ENCODE measurements at regions not wholly inside any gene's neighbourhood (a gene's known extent, or its start where the extent isn't known, plus 50 kb on each side); places are given as distances from the start of the nearest gene placed in this dataset.

DNA sequence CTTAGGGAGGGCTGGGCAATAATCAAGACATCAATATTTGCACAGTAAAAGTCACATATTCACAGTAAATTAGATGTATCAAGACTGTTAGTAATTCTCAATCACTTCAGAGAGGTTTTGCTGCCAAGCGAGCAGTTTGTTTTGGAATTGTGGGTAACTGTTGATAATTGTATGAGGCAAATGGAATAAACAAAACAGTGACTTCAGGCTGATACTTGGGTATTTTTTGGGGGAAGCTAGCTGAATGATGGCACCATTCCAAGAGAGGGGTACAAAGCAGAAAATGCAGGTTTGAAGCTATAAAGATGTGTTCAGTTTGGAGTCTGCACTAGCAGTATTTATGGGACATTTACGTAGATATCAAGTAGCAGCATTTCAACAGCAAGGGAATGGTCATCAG lies 232.8 kb upstream of the ATP2B1 start:
- no peak for DNase-seq

DNA sequence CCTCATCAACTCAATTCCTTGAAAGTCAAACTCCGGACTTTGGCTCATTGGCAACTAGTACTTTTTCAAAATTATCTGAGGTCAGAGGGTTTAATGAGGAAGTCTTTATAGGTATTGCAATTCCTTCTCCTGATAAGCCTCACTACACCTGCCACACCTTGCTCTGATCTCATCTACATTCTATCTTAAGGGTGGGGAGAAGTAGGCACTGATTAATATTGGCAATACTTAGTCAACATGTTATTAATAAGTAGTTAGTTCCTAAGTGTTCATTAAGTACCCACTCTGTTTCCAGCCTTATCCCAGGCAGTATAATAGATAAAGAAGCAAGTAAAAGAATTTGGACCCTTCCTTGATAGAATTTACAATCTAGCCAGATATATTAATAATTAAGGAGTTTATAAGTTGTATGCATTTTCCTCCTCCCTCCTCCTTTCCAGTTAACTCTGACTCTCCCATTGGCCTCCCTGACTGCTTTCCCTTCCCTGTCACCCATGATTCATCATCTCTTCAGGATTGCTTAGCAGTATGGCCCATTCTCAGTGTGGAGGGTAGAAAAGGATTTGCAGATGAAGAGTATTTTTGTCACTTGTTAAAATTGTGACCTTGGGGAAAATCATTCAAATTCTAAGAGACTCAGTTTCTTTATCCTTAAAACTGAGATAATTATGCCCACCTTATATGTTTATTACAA lies 231.0 kb upstream of the ATP2B1 start:
- no peak for DNase-seq

DNA sequence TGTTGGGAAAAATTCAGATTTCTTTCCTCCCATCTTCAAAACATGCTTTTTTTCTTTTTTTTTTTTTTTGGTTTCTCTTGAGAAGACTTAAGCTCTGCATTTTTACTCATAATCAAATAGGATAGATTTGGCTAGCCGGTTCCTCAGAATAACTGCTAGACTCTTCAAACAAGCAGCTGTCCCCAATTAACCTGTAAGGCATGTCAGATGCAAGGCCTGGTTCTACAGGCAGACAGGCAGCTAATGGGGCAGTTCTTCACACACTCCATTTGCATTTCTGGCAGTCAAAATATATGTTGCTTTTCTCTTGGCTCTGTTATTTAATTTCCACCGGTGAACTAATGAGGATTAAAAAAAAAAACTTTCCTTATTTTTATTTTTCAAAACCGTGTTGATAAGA lies 228.0 kb upstream of the ATP2B1 start:
- DNase-seq: no peak

DNA sequence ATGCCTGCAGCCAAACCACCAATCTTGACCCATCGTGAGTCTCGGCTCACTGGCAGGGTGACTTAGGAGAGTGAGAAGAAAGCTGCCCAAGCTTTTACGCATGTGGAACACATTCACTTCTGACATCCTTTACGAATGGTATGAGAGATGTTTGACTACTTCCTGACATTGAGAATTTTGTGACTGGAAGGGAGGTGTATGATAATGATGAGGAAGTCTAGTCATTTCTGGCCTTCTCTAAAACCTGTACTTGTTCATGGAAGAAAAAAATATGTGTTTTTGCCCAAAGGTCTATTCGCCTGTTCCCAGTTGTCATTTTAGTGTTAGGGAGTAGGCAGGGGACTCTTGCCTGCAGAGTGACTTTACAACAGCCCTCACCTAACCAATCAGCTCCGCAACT lies 227.2 kb upstream of the ATP2B1 start:
- no peak for DNase-seq

DNA sequence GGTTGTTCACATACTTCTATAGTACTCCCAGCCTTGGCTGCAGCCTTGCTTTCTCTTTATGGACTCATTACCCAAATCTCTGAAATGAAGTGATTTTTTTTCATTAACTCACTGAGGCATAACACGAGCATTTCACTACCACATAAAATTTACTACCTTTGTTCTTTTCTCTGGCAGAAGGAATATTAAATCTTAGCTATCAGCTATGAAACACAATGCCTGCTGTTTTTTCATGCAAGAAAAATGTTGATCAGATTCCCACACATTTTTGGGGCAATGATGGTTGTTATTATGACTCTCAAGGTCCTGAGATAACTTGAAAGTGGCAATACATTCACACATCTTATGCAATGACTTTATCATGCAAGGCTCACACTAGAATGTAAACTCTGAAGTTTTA lies 225.3 kb upstream of the ATP2B1 start:
- no peak for DNase-seq

DNA sequence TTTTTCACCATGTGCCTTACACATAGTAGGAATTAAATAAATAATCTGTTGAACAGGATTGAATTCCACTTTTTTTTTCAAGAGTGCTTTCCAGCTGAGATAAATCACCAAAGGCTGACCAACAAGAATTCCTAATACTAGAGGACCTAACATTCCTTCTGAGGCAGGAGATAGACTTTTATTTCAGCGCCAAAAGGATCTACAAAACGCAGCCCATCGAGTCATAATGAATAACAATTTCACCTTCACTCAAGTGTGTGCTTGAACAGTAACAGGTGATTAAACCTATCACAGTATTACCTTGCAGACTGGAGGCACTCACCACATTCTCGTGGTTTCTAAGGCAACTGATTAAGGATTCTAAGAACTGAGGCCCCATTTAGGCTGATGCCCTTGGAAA lies 224.3 kb upstream of the ATP2B1 start:
- no peak for DNase-seq

DNA sequence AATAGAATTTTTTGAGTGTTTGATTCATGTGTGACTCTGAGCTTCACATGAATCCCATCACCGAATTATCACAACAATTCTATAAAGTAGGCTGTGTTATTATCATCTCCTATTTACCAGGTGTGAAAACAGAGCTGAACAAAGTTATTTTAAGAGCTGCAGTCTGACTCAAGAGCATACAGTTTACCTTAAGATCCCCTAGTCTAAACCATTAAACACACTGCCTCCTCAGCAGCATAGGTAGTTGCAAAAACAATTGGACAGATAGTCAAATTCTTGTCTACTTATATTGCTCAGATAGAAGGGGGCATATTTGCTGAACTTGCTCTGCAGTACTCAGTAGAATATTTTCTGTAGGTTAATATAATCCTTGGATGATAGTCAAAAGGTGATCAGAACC lies 219.8 kb upstream of the ATP2B1 start:
- no peak for DNase-seq

DNA sequence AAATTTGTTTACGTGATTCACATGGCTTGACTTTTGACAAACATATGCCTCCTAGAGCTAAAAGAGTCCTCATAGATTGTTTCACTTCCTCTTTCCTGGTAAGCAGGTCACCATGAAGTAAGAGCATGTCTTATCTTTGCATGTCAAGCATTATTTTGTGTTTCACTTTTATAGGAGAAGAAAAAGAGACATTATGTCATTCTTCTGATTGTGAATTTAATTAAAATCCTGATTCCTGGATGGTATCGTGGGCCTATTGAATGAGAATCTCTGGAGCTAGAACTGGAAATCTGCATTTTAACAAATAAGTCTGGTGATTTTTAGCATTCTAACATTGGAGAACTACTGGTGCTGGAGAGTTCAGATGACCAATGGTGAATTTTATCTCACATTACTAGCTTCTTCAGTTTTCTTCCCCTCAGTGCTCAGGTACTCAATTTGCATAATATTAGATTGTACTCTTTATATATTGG lies 218.6 kb upstream of the ATP2B1 start:
- no peak for DNase-seq

DNA sequence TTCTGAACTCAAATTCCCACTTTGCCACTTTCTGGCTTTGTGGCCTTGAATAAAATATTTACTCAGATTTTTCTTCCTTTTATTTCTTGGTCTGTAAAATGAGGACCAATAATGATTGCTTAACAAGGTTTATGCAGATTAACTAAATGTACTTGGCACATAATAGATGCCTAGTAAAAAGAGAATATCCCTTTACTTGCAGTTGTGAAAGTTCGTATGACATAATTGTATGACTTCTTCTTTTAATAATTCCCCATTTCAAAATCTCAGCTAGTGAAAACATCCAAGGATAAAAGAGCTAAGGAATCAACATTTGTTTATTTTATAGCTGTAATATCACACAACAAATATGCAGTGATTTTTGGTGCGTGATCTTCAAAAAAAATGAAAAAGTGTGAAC lies 215.6 kb upstream of the ATP2B1 start:
- DNase-seq: no peak

DNA sequence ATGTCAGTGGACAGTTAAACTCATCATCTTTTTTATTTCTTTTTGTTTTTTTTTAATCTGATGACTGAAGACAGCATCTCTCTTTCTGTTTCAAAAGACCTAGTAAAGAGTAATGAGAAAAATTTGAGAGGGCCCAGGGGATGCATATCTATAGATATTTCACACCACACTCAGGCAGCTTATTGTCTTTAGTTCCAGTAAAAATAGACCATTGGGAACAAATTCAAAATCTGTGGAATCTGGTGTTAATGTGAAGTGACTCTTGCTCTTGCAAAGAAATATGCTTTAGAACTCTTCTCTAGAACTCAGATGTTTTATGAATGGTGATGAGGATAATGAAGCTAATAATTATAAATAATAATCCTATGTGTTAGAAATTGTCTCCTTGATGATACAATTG lies 214.5 kb upstream of the ATP2B1 start:
- DNase-seq: no peak

DNA sequence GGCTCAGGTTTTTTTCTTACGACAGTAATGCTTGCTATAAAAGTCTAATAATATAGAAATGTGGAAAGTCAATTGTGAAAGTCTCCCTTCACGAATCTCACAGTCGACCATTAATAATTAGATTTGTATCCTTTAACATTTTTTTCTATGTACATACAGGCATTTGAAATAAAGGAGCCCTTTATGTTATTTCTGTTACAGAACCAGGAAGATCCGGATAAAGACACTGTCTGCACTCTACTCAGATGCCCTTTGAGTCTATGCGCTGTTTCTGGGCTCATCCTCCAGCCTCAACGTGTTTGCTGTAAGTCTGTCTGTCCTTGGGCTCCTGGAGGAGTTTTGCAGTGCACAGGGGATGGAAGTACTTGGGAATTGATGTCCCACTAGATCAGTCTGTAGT lies 212.2 kb upstream of the ATP2B1 start:
- no peak for DNase-seq

DNA sequence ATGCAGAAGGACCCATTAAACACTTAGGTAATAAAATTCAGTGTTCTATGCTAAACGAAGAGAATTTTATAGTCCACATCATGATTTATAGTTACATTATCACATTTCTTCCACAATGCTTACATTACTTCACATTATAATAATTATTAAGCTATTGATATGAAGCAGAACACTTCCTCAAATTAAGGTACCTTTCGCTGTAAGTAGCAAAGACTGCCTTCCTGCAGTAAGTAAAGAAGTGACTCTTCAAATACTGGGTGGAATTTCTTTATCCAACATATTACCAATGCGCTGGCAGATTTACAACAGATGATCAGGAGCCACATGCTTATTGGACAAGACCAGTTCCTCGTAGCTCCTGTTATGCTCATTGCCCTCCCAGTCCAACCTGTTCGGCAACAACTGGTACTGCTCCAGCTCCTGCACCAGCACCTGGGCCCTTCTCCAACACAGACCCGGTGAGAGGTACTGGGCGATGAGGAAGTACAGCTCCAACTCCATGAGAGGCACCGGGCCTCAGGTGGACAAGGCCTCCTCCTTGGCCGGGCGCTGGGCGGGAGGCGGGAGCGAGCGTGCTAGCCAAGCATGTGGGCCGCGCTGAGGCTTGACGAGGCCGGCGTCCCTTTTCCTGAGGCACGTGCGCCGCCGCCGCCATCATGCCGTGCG lies 210.7 kb upstream of the ATP2B1 start:
- DNase-seq: no peak

DNA sequence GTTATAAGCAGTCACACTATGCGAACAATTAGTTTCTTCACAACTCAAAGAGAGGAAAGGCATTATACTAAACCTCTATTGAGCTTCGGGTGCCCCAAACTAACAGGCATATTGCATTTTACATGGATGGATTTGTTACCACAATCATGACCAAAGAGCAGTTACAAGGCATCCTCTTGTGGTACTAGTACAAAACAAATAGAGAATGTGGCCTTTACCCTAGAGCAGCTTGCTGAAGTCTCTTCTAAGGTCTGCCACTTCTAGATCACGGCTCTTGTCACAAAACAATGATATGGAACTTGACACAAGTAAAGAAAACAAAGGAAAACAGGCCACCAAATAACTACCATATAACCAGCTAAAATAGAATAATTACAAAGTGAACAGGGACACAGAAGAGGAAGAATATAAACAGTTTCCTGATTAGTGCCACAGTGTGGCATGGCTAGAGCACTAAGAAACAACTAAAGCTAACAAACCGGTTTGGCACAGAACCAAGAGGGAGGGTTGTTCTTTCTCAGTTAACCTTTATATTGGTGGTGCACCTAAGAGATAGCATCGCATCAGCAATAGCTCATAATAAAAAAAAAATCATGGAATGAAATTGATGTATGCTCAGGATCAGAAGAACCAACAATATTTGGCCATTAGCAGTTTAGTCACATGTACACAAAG lies 209.7 kb upstream of the ATP2B1 start:
- no peak for DNase-seq

DNA sequence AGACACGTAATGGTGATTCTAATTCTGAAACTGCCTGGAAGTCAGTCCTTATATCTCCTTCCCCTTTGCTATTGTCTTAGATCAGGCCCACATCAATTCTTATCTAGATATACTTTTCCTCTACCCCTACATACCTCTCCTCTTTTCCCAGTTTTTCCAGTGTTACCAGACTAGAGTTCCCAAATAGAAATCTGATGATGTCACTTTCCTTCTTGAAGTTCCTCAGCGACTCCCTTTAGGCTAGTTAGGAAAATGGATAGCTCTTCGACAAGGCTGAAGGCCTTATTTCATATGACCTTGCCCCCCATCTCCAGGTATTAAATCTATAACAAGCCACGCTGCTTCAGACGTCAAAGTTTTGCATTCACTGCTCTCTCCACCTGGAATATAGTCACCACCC lies 201.1 kb upstream of the ATP2B1 start:
- DNase-seq: no peak

DNA sequence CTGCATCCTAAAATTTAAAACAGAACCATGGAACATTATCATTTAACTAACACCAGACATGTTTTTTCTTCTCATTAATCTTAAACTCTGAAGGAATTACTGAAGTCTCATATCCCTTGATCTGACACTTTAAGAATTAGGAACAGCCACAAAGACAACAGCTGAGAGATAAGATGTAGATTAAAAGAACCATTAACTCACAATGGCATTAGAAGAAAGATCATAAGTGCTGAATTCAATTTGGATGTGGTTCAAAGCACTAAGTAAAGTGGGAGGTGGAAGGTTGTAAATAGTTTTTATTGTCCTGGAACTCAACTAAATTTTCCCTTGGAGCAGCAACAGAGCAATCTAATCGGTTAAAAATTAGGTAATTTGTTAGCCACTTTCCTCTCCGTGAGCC lies 199.0 kb upstream of the ATP2B1 start:
- DNase-seq: no peak

DNA sequence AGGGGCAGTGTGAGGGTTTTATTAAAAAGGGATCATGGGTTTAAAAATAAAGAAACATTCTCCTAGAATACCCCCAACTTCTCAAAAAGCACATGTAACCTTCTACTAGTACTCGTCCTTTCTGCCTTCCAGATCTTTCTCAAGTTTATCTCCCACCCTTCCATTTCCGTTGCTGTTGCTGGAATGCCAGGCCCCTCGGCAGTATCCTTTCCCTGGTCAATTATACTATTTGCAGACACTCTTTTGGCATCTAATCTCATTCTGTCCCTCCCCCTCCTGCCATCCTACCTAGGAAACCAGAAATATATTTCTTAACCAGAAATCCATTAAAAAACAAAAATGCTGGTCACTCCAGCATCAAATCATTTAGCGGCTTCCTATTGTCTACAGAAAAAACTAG lies 198.2 kb upstream of the ATP2B1 start:
- no peak for DNase-seq

DNA sequence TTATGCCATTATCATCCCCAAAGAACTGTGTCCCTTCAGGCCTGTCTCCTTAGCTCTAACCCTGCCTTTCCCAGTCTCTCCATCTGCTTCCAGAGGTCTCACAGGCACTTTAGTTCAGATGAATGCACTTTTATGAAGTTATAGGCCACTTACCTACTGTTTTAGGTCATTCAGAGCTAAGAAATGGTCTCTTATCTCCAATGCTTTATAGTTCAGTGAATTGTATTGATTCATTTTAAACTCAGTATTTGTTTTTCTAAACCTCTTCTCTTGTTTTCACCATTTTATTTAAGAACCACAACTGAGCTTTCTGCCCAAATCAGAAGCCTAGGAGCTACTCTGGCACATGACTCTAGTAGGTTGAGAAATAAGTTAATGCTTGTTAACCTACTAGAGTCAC lies 197.5 kb upstream of the ATP2B1 start:
- DNase-seq: no peak

DNA sequence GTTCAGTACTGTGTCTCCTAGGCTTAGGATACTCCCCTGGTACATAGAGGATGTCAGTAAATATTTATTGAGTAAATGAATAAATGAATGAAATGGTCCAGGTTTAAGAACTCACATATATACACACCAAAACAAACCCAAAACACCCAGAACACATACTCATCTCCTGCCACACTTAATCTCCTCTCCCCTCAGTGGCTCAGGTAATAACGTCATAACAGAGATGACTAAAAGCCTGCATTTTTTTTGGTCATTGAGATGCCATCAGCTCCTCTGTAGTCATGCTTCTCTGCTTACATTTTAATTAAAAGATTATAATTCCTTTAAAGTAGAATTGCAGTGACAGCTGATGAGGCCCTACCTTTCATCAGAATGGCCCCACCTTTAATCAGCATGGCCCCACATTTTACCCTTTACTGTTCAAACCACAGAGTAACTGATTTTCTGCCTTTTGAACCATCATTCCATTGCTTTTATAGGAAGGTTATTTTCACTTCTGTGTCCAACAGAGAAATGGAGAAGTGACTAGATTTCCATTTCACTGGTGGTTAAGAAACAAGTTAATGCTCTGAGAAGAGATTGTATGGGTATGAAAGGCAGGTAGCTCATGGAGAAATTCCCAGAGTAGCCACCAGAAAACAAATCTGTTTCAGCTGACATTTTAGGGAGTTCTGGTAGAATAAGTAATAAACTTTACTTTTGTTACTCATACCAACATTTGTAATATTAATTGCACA lies 193.4 kb upstream of the ATP2B1 start:
- DNase-seq: no peak

DNA sequence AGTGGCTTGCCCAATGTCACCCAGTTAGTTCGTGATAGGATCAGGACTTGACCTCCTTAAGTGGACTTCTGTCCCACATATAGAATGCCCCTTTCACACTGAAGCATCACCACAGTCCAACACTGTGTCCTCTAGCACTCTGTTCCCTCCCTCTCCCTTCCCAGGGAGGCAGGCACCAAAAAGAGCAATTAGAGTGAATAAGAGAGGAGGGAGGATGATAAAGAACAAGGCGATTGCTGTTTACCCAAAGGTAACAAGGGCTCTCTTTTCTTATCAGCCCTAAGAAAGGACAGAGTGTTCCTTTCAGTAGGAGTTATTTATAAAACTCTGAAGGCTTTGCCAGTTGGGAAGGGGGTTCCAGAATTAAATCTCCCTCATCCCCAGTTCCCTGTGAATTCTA lies 192.7 kb upstream of the ATP2B1 start:
- no peak for DNase-seq

DNA sequence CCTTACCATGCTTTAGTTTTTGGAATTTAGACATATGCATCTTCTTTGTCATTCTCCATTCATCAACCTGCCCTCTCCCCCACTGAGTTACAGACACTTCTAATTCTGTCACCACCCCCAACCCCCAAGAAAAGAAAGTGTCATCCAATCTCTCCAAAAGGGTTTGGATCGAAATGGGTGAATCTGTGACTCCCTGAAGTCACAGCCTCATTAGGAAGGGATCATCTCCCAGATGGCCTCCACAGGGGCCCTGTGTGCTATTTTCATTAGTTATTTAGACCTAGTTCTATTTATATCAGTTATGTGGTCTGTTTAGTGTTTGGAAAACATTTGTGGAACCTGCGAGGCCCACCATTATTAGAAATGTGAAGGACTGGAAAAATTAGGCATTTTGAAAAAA lies 191.0 kb upstream of the ATP2B1 start:
- no peak for DNase-seq

DNA sequence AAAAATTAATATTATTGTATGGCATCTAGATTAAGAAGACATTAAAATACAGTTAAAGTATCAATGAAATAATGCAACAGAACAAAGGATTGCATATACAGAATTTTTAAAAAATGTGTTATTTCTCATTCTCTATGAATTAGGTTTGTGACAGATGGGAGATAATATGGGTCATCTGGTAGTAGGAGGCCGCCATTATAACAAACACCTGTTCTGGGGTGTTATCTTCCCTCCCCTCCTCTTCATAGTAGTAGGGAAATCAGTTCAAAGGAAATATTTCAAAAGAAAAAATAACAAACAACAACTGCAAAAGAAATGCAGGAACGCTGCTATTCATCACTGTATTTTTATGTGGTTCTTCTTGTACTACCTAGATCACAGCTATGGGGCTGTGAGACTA lies 187.0 kb upstream of the ATP2B1 start:
- no peak for DNase-seq

DNA sequence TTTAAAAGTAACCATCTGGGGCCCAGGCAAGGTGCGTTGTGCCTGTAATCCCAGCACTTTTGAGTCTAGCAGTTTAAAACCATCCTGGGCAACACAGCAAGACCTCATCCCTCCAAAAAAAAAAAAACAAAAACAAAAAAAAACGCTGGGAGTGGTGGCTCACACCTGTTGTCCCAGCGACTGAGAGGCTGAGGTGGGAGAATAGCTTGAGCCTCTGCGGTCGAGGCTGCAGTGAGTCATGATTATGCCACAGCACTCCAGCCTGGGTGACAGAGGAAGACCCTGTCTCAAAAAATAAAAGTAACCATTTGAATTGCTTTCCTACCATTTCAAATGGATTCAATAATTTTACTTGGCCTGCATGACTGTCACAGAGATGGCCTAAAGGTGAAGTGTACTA lies 186.5 kb upstream of the ATP2B1 start:
- DNase-seq: no peak

DNA sequence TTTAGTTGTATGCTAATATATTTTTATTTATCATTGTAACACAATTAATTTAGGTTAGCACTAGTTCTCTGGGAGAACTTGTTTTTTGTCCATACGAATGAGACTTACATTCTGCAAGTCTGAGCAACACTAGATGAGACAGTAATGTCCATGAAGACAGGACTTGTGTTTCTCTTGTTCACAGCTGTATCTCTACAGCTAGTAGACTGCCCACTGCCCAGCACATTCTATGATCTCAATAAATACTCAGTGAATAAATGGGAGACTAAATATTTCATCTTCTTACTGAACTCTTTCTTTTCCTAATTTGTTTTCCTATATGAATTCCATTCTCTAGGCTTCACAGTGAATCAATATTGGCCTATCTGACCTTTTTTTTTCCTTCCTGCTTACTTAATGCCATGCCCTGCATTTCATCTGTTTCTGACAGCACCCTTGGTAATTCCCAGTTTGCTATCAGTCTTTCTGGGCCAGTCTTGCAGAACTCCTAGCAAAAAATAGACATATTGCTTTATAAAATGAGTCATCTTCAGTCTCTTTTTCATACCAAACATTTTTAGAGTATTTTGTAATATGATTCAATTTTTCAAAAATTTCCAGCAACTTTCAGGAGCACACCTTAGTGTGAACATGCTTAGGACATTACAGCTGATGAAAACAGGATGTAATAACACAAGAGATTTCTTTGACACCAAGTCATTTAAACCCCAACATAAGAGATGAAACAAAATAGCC lies 185.5 kb upstream of the ATP2B1 start:
- DNase-seq: no peak

Data from activated T-cell treated with anti-CD3 and anti-CD28 coated beads, Interleukin-2, amount 50 U/mL, for 1 hour (primary cell).